NB4 (cell line): ENCODE measurements at regions not wholly inside any gene's neighbourhood (a gene's known extent, or its start where the extent isn't known, plus 50 kb on each side); places are given as distances from the start of the nearest gene placed in this dataset.

Experiments used
- MAX ChIP-seq: IDR thresholded peaks from 2 replicates; pipeline ENCODE4 v1.6.1; 2011; ENCODE audit warnings: low read depth, low read length
- MYC ChIP-seq: IDR thresholded peaks from 2 replicates; pipeline ENCODE4 v1.6.1; 2011; ENCODE audit warnings: low read depth, low read length
- POLR2A ChIP-seq: IDR thresholded peaks from 2 replicates; pipeline ENCODE4 v1.6.1; 2011; ENCODE audit warnings: mild to moderate bottlenecking; ENCODE audit not compliant: insufficient read length; ENCODE audit errors: extremely low read depth
- TF ChIP-seq, protein P1 (sequence below): IDR thresholded peaks from one replicate; pipeline ENCODE4 v1.5.1; 2012; ENCODE audit warnings: low read depth, low read length

DNA sequence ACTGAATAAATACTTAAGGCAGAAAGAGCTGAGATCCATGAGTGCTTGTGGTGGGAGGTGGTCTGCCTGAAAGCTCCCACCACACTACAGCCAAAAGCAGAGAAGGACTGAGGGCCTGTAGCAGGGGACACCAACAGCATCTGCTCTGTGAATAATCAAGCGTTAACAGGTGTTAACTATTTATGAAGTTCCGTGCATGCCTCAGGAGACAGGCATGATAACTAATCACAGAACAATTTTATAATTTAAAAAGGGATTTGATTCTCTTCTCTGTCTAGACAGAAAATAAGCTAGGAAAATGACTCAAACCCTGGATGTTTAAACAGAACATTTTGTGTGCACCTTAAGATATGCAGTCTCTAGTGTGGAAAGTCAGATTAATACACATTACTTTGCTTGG is 61.5 kb upstream of the GHITM start:
- TF ChIP-seq, protein P1, sequence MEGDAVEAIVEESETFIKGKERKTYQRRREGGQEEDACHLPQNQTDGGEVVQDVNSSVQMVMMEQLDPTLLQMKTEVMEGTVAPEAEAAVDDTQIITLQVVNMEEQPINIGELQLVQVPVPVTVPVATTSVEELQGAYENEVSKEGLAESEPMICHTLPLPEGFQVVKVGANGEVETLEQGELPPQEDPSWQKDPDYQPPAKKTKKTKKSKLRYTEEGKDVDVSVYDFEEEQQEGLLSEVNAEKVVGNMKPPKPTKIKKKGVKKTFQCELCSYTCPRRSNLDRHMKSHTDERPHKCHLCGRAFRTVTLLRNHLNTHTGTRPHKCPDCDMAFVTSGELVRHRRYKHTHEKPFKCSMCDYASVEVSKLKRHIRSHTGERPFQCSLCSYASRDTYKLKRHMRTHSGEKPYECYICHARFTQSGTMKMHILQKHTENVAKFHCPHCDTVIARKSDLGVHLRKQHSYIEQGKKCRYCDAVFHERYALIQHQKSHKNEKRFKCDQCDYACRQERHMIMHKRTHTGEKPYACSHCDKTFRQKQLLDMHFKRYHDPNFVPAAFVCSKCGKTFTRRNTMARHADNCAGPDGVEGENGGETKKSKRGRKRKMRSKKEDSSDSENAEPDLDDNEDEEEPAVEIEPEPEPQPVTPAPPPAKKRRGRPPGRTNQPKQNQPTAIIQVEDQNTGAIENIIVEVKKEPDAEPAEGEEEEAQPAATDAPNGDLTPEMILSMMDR: no peak
- TF ChIP-seq POLR2A (no peak), MAX (no peak), MYC (no peak)
